KMS-11 (cell line): ENCODE measurements at regions not wholly inside any gene's neighbourhood (a gene's known extent, or its start where the extent isn't known, plus 50 kb on each side); places are given as distances from the start of the nearest gene placed in this dataset.

Experiments
- H2AFZ ChIP-seq: fragments of 200-600 bp; sonication (generic); 2 replicates; pipeline ENCODE4 v1.6.1; 2016; ENCODE audit warnings: antibody characterized with exemption, mixed run types, low read depth
- H3K27ac ChIP-seq: fragments of 200-600 bp; sonication (generic); 2 replicates; pipeline ENCODE4 v1.6.1; 2016; ENCODE audit warnings: mild to moderate bottlenecking, mixed run types
- H3K27me3 ChIP-seq: fragments of 200-600 bp; sonication (generic); 2 replicates; pipeline ENCODE4 v1.6.1; 2017; ENCODE audit warnings: mild to moderate bottlenecking, low read depth, mixed run types, moderate library complexity; ENCODE audit not compliant: insufficient read depth
- H3K36me3 ChIP-seq: fragments of 200-600 bp; sonication (generic); 2 replicates; pipeline ENCODE4 v1.6.1; 2017; ENCODE audit warnings: mild to moderate bottlenecking, mixed run types; ENCODE audit not compliant: insufficient read depth
- H3K4me1 ChIP-seq: fragments of 200-600 bp; sonication (generic); 2 replicates; pipeline ENCODE4 v1.6.1; 2016; ENCODE audit warnings: mild to moderate bottlenecking, low read depth, mixed run types; ENCODE audit not compliant: poor library complexity, severe bottlenecking
- H3K4me2 ChIP-seq: fragments of 200-600 bp; sonication (generic); 2 replicates; pipeline ENCODE4 v1.7.0; 2016; ENCODE audit warnings: mild to moderate bottlenecking, mixed run types
- H3K4me3 ChIP-seq: fragments of 200-600 bp; sonication (generic); IDR thresholded peaks from 2 replicates; pipeline ENCODE4 v1.6.1; 2017; ENCODE audit warnings: low read depth, low read length, mixed read lengths; ENCODE audit not compliant: insufficient read depth
- H3K79me2 ChIP-seq: fragments of 200-600 bp; sonication (generic); 2 replicates; pipeline ENCODE4 v1.6.1; 2016; ENCODE audit warnings: low read depth, mixed run types; ENCODE audit not compliant: insufficient read depth
- H3K9ac ChIP-seq: fragments of 200-600 bp; sonication (generic); 2 replicates; pipeline ENCODE4 v1.6.1; 2016; ENCODE audit warnings: mild to moderate bottlenecking, mixed run types
- H4K20me1 ChIP-seq: fragments of 200-600 bp; sonication (generic); 2 replicates; pipeline ENCODE4 v1.6.1; 2016; ENCODE audit warnings: mild to moderate bottlenecking, mixed run types; ENCODE audit not compliant: insufficient read depth
- TF ChIP-seq, protein P1 (sequence below): fragments of 200-600 bp; sonication (generic); conservative IDR thresholded peaks from 2 replicates; pipeline ENCODE4 v1.6.1; 2017; ENCODE audit warnings: low read depth, mild to moderate bottlenecking, antibody characterized with exemption, low read length, moderate library complexity, mixed read lengths

- H3K36me3 ChIP-seq, result no peaks in the 10 kb centered on the region
- TF ChIP-seq, protein P1, sequence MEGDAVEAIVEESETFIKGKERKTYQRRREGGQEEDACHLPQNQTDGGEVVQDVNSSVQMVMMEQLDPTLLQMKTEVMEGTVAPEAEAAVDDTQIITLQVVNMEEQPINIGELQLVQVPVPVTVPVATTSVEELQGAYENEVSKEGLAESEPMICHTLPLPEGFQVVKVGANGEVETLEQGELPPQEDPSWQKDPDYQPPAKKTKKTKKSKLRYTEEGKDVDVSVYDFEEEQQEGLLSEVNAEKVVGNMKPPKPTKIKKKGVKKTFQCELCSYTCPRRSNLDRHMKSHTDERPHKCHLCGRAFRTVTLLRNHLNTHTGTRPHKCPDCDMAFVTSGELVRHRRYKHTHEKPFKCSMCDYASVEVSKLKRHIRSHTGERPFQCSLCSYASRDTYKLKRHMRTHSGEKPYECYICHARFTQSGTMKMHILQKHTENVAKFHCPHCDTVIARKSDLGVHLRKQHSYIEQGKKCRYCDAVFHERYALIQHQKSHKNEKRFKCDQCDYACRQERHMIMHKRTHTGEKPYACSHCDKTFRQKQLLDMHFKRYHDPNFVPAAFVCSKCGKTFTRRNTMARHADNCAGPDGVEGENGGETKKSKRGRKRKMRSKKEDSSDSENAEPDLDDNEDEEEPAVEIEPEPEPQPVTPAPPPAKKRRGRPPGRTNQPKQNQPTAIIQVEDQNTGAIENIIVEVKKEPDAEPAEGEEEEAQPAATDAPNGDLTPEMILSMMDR, result no peak
- H3K27ac ChIP-seq, result no peak overlapping the region
- no peak overlapping the region for H3K9ac ChIP-seq
- H3K4me2 ChIP-seq, result no peak overlapping the region
- no peaks in the 10 kb centered on the region for H4K20me1 ChIP-seq
- H3K79me2 ChIP-seq, result no peaks in the 10 kb centered on the region
- no peaks in the 10 kb centered on the region for H3K27me3 ChIP-seq
- no peak overlapping the region for H2AFZ ChIP-seq
- H3K4me3 ChIP-seq, result no peak overlapping the region
- H3K4me1 ChIP-seq, result no peaks in the 10 kb centered on the region
These were observed 1651.0 kb downstream of the NCAM2 start for GRCh38 chr21:22649246-22649645.

- TF ChIP-seq, protein P1, result no peak
- no peak overlapping the region for H2AFZ ChIP-seq
These were observed 1652.0 kb downstream of the NCAM2 start for GRCh38 chr21:22650226-22650625.

GRCh38 chr21:22657781-22658180 is 1659.6 kb downstream of the NCAM2 start:
- Histone ChIP-seq H4K20me1 (no peaks in the 10 kb centered on the region), H2AFZ (no peak overlapping the region), H3K79me2 (no peaks in the 10 kb centered on the region), H3K9ac (no peak overlapping the region), H3K27me3 (no peaks in the 10 kb centered on the region), H3K36me3 (no peaks in the 10 kb centered on the region), H3K4me1 (no peaks in the 10 kb centered on the region), H3K4me3 (no peak overlapping the region), H3K27ac (no peak overlapping the region), H3K4me2 (no peak overlapping the region)
- TF ChIP-seq, protein P1, result no peak

More at GRCh38 chr21:22650226-22650625, 1652.0 kb downstream of the NCAM2 start:
- Histone ChIP-seq H4K20me1 (no peaks in the 10 kb centered on the region), H3K4me1 (no peaks in the 10 kb centered on the region), H3K79me2 (no peaks in the 10 kb centered on the region), H3K27ac (no peak overlapping the region), H3K9ac (no peak overlapping the region), H3K4me3 (no peak overlapping the region), H3K27me3 (no peaks in the 10 kb centered on the region), H3K4me2 (no peak overlapping the region), H3K36me3 (no peaks in the 10 kb centered on the region)

- TF ChIP-seq, protein P1, result no peak
- Histone ChIP-seq H4K20me1 (no peaks in the 10 kb centered on the region), H3K27me3 (no peaks in the 10 kb centered on the region), H3K4me1 (no peaks in the 10 kb centered on the region), H3K27ac (no peak overlapping the region), H3K9ac (no peak overlapping the region), H3K4me3 (no peak overlapping the region), H3K36me3 (no peaks in the 10 kb centered on the region), H3K4me2 (no peak overlapping the region), H2AFZ (no peak overlapping the region), H3K79me2 (no peaks in the 10 kb centered on the region)
These were observed 1671.9 kb downstream of the NCAM2 start for GRCh38 chr21:22670148-22670547.
